NB4 (cell line): ENCODE measurements at regions not wholly inside any gene's neighbourhood (a gene's known extent, or its start where the extent isn't known, plus 50 kb on each side); places are given as distances from the start of the nearest gene placed in this dataset.

Experiments
- DNase-seq: peaks from one replicate; pipeline ENCODE4 v3.0.0; 2010; ENCODE audit warnings: low read depth
- H3K4me3 ChIP-seq: one replicate; pipeline ENCODE4 v1.5.1; 2011; ENCODE audit warnings: mild to moderate bottlenecking, low read depth, low read length, moderate library complexity
- MYC ChIP-seq: IDR thresholded peaks from 2 replicates; pipeline ENCODE4 v1.6.1; 2011; ENCODE audit warnings: low read depth, low read length
- POLR2A ChIP-seq: IDR thresholded peaks from 2 replicates; pipeline ENCODE4 v1.6.1; 2011; ENCODE audit warnings: mild to moderate bottlenecking; ENCODE audit not compliant: insufficient read length; ENCODE audit errors: extremely low read depth
- TF ChIP-seq, protein P1 (sequence below): IDR thresholded peaks from one replicate; pipeline ENCODE4 v1.5.1; 2012; ENCODE audit warnings: low read depth, low read length
- TF ChIP-seq, protein P2 (sequence below): IDR thresholded peaks from 2 replicates; pipeline ENCODE4 v1.6.1; 2011; ENCODE audit warnings: low read depth, low read length

DNA sequence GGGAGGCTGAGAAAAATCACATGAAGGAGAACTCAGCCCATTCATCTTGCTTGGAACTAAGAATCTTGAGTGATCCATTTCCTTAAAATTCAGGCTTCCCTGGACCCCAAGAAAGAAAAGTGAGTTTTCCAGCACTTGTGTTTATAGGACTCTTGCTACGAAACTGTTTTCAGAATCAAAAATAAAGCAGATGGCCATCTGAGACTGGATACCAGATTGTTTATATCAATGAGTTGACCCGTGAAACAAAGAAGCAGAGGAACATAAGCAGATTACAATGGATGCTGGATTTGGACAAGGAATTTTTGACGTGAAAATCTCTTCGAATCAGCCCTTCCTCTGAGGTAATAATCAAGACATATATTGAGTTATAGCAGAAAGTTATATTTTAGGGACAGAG lies 223.2 kb downstream of the SYK start:
- DNase-seq, result no peak
- TF ChIP-seq, protein P1, sequence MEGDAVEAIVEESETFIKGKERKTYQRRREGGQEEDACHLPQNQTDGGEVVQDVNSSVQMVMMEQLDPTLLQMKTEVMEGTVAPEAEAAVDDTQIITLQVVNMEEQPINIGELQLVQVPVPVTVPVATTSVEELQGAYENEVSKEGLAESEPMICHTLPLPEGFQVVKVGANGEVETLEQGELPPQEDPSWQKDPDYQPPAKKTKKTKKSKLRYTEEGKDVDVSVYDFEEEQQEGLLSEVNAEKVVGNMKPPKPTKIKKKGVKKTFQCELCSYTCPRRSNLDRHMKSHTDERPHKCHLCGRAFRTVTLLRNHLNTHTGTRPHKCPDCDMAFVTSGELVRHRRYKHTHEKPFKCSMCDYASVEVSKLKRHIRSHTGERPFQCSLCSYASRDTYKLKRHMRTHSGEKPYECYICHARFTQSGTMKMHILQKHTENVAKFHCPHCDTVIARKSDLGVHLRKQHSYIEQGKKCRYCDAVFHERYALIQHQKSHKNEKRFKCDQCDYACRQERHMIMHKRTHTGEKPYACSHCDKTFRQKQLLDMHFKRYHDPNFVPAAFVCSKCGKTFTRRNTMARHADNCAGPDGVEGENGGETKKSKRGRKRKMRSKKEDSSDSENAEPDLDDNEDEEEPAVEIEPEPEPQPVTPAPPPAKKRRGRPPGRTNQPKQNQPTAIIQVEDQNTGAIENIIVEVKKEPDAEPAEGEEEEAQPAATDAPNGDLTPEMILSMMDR, result no peak
- TF ChIP-seq MYC (no peak), POLR2A (no peak)
- TF ChIP-seq, protein P2, sequence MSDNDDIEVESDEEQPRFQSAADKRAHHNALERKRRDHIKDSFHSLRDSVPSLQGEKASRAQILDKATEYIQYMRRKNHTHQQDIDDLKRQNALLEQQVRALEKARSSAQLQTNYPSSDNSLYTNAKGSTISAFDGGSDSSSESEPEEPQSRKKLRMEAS, result no peak
- H3K4me3 ChIP-seq, result no peak overlapping the region

DNA sequence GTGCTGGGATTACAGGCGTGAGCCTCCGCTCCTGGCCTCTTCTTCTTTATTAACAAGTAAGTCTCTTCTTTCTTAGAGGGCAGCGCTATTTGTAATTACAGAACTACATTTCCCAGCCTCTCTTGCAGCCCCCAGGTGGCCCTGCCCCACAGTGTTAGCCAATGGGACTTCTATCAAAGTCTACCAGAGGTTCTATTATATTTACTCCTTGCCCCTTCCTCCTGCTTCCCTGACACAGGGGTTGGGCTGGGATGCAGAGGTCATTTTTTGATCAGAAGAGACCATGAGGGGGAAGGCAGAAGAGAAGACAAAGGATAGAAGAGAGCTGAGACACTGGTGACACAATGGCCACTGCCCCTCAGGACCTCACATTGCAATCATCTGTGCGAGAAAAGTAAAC lies 224.2 kb downstream of the SYK start:
- DNase-seq, result no peak
- TF ChIP-seq, protein P2, result no peak
- no peak for TF ChIP-seq MYC
- TF ChIP-seq, protein P1, result no peak
- TF ChIP-seq POLR2A, result no peak
- H3K4me3 ChIP-seq, result no peak overlapping the region

DNA sequence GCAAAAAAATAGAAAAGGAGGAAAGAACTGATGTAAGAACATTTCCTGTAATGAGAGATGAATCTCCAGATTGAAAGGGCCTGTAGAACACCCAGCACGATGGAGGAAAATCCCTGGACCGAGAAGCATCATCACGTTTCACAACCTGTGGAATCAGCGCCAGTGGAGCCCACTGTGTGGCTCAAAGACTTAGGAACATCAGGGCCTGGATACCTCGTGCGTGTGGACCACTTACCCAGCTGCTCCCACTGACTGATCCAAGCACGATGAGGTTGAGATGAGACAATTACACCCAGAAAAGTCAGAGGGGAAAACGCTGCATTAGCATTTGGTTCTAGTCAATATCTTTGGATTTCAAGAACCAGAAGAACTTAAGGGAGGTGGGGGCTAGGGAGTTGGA lies 224.6 kb downstream of the SYK start:
- H3K4me3 ChIP-seq, result no peak overlapping the region
- TF ChIP-seq, protein P1, result no peak
- TF ChIP-seq MYC (no peak), POLR2A (no peak)
- TF ChIP-seq, protein P2, result no peak
- no peak for DNase-seq

DNA sequence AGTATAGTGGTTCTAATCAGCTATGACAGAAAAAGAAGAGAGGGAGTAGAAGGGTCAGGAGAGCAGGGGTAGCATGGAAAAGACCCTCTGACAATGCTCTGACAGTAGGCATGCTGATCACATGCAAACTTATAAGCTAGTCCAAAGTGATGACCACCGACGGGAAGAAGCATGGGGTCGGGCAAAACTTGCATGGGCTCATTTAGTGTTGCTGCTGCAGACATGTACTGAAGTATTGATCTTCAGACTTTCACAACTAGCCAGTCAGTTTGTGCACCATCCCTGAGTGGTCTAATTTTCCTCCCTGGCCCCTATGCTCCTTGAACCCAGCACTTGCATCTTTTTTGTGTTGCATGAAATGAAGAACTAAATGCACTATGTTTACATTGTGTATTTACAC lies 225.4 kb downstream of the SYK start:
- no peak for DNase-seq
- H3K4me3 ChIP-seq, result no peak overlapping the region
- TF ChIP-seq, protein P2, result no peak
- TF ChIP-seq MYC (no peak), POLR2A (no peak)
- TF ChIP-seq, protein P1, result no peak

DNA sequence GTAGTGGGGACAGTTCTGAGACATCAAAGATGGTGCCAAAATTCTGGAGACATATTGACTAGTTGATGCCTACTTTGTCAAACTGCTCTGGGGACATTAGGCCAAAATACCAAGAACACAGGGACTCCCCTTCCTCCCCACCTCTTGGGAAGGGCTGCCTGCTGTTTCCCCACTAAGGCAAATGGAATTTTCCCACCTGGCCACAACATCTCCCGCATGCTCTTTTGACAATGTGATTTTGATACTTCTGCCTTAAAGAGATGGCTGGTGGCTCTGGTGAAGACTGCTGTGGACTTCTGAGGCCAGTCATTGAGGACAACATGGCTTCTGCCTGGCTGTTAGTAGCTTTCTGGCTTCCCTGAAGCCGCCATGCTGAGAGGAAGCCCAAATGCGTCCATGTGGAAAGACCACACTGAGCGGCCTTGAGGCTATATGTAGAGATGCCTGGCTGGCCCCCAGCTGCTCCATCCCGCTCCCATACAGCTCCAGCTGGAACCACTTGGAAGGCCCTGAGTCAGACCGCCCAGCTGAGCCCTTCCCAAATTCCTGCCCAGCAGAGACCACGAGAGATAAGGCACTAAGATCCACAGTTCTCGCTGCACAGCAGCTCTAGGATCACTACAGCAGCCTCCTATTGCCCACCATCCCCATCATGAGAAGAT lies 226.7 kb downstream of the SYK start:
- H3K4me3 ChIP-seq, result no peak overlapping the region
- TF ChIP-seq, protein P1, result no peak
- no peak for TF ChIP-seq MYC
- TF ChIP-seq POLR2A, result no peak
- TF ChIP-seq, protein P2, result no peak
- DNase-seq, result no peak
